ENCODE measurements at regions not wholly inside any gene's neighbourhood (a gene's known extent, or its start where the extent isn't known, plus 50 kb on each side); places are given as distances from the start of the nearest gene placed in this dataset.

- TF ChIP-seq CTCF (IDR thresholded peaks at IDR 0.05; ENCODE audit: extremely low read depth in 1 of 2, insufficient read depth in 1 of 2, low read depth in 1 of 2, low read length in 2 of 2) (no peak), EZH2 (IDR thresholded peaks at IDR 0.05; ENCODE audit: borderline replicate concordance, low read depth, low read length, severe bottlenecking) (no peak), POLR2A (IDR thresholded peaks at IDR 0.05; ENCODE audit: low read depth, low read length) (no peak), POLR2AphosphoS5 (IDR thresholded peaks at IDR 0.05; ENCODE audit: insufficient read depth, low read depth, low read length) (no peak), JUN (IDR thresholded peaks at IDR 0.05; ENCODE audit: borderline replicate concordance, insufficient read depth, insufficient read length, low read depth) (no peak), MAX (IDR thresholded peaks at IDR 0.05; ENCODE audit: insufficient read depth, insufficient read length) (no peak), MYC (IDR thresholded peaks at IDR 0.05; ENCODE audit: low read depth, low read length) (no peak), GATA2 (IDR thresholded peaks at IDR 0.05; ENCODE audit: insufficient read depth, insufficient read length, low read depth, low read length) (no peak), FOS (IDR thresholded peaks at IDR 0.05; ENCODE audit: borderline replicate concordance, insufficient read depth, low read length) (no peak)
These were observed 611.1 kb downstream of the ACTL7B start for GRCh38 chr9:108244686-108245085.

Data from endothelial cell of umbilical vein (primary cell).